GM12878 (cell line): ENCODE measurements at regions not wholly inside any gene's neighbourhood (a gene's known extent, or its start where the extent isn't known, plus 50 kb on each side); places are given as distances from the start of the nearest gene placed in this dataset.

Source experiments
- ATF2 ChIP-seq: IDR thresholded peaks from 2 replicates; pipeline ENCODE4 v1.6.1; 2012; ENCODE audit warnings: low read length, inconsistent platforms
- ATF3 ChIP-seq: IDR thresholded peaks from 2 replicates; pipeline ENCODE4 v1.6.1; 2011; ENCODE audit warnings: low read depth, mild to moderate bottlenecking, low read length, moderate library complexity, borderline replicate concordance; ENCODE audit errors: extremely low read depth
- EZH2 ChIP-seq: IDR thresholded peaks from 2 replicates; pipeline ENCODE4 v1.6.1; 2012; ENCODE audit warnings: low read depth, mild to moderate bottlenecking, control low read depth, inconsistent platforms, low read length, borderline replicate concordance; ENCODE audit not compliant: control insufficient read depth
- FOS ChIP-seq: IDR thresholded peaks from 3 replicates; pipeline ENCODE4 v1.6.1; 2011; ENCODE audit warnings: borderline replicate concordance; ENCODE audit not compliant: insufficient read length; ENCODE audit errors: extremely low read depth
- KAT2A ChIP-seq: conservative IDR thresholded peaks from 2 replicates; pipeline ENCODE4 v1.6.1; 2011; ENCODE audit warnings: low read depth, low read length; ENCODE audit not compliant: control insufficient read depth
- MAX ChIP-seq: IDR thresholded peaks from 2 replicates; pipeline ENCODE4 v1.6.1; 2012; ENCODE audit warnings: low read depth, low read length, improper control_type of control experiment
- NFXL1 ChIP-seq: fragments of 450-650 bp; IDR thresholded peaks from 2 replicates; pipeline ENCODE4 v1.6.1; 2017; ENCODE audit warnings: antibody characterized with exemption, mild to moderate bottlenecking, borderline replicate concordance
- NFYB ChIP-seq: IDR thresholded peaks from 2 replicates; pipeline ENCODE4 v1.6.1; 2011; ENCODE audit warnings: low read depth, mild to moderate bottlenecking, low read length, improper control_type of control experiment, moderate library complexity; ENCODE audit not compliant: insufficient read depth
- RELA ChIP-seq: fragments of 450-650 bp; IDR thresholded peaks from 2 replicates; pipeline ENCODE4 v1.8.0; 2014; ENCODE audit warnings: borderline replicate concordance; ENCODE audit not compliant: partially characterized antibody
- SREBF2 ChIP-seq: IDR thresholded peaks from 2 replicates; pipeline ENCODE4 v1.6.1; 2012; ENCODE audit warnings: mild to moderate bottlenecking, low read length
- TARDBP ChIP-seq: IDR thresholded peaks from 2 replicates; pipeline ENCODE4 v1.6.1; 2016; ENCODE audit warnings: borderline replicate concordance
- TCF7 ChIP-seq: IDR thresholded peaks from 2 replicates; pipeline ENCODE4 v1.6.1; 2014; ENCODE audit warnings: antibody characterized with exemption, borderline replicate concordance
- YBX1 ChIP-seq: fragments of 450-650 bp; IDR thresholded peaks from 2 replicates; pipeline ENCODE4 v1.6.1; 2016; ENCODE audit warnings: antibody characterized with exemption
- ZBED1 ChIP-seq: IDR thresholded peaks from 2 replicates; pipeline ENCODE4 v1.6.1; 2016; ENCODE audit warnings: borderline replicate concordance
- ZNF24 ChIP-seq: fragments of 450-650 bp; IDR thresholded peaks from 2 replicates; pipeline ENCODE4 v1.6.1; 2017; ENCODE audit warnings: antibody characterized with exemption, mild to moderate bottlenecking

GRCh38 chr6:27650620-27651370, 177.9 kb upstream of the ZNF184 start (continued):
- TF ChIP-seq ATF2 (0 out of 2 replicates have a peak, but pooled peaks have one; percentile 17), NFYB (no peak), FOS (no peak), RELA (peak; percentile 47), ZBED1 (no peak), ZNF24 (peak; percentile 97), EZH2 (no peak), SREBF2 (peak; percentile 84), KAT2A (no peak), TARDBP (peak; percentile 80), ATF3 (no peak), MAX (no peak), TCF7 (no peak), NFXL1 (no peak), YBX1 (no peak)
